GM10266 (cell line): ENCODE measurements at regions not wholly inside any gene's neighbourhood (a gene's known extent, or its start where the extent isn't known, plus 50 kb on each side); places are given as distances from the start of the nearest gene placed in this dataset.

Source experiments
- DNase-seq: peaks from one replicate; pipeline ENCODE4 v3.0.0; 2012; ENCODE audit errors: extremely low spot score
- CTCF ChIP-seq: IDR thresholded peaks from 2 replicates; pipeline ENCODE4 v1.5.1; 2012; ENCODE audit warnings: mild to moderate bottlenecking, low read depth; ENCODE audit not compliant: control insufficient read depth, insufficient read depth; ENCODE audit errors: missing control alignments

- TF ChIP-seq CTCF = no peak
- DNase-seq = no peak
Measured at GRCh38 chr13:80988391-80989151, 647.6 kb upstream of the SPRY2 start.

GRCh38 chr13:80979035-80979641 lies 638.2 kb upstream of the SPRY2 start:
- peak; percentile 41 for DNase-seq

GRCh38 chr13:80977168-80977567 lies 636.2 kb upstream of the SPRY2 start:
- DNase-seq = no peak
- no peak for TF ChIP-seq CTCF

More at GRCh38 chr13:80979035-80979641, 638.2 kb upstream of the SPRY2 start:
- peak; percentile 78 for TF ChIP-seq CTCF

GRCh38 chr13:80975903-80976302 lies 635.0 kb upstream of the SPRY2 start:
- DNase-seq = no peak
- no peak for TF ChIP-seq CTCF

- no peak for TF ChIP-seq CTCF
- no peak for DNase-seq
Measured at GRCh38 chr13:80973721-80974120, 632.8 kb upstream of the SPRY2 start.

- DNase-seq = no peak
- no peak for TF ChIP-seq CTCF
Measured at GRCh38 chr13:80972857-80973478, 632.0 kb upstream of the SPRY2 start.

GRCh38 chr13:80965097-80965496 lies 624.2 kb upstream of the SPRY2 start:
- no peak for DNase-seq
- TF ChIP-seq CTCF = no peak
